ENCODE measurements at regions not wholly inside any gene's neighbourhood (a gene's known extent, or its start where the extent isn't known, plus 50 kb on each side); places are given as distances from the start of the nearest gene placed in this dataset.

GRCh38 chr5:160174780-160175437, 54.4 kb upstream of the FABP6 start:
- no peaks in the 10 kb centered on the region for H4K20me1 ChIP-seq (replicated peaks; ENCODE audit: insufficient read depth)
- H3K4me2 ChIP-seq: no peak overlapping the region
- no peaks in the 10 kb centered on the region for H3K9me2 ChIP-seq (ENCODE audit: insufficient read depth)
- no peak for ATAC-seq
- H3K9me3 Mint-ChIP-seq: no peaks in the 10 kb centered on the region
- H3K4me1 ChIP-seq (ENCODE audit: insufficient read depth): peaks cover 19% of the 10 kb centered on the region
- H3K4me3 ChIP-seq: no peak overlapping the region
- H3K27ac ChIP-seq (ENCODE audit: low read depth): no peak overlapping the region; the same call in 1 of the 2 replicates
- TF ChIP-seq POLR2AphosphoS5 (IDR thresholded peaks at IDR 0.05; ENCODE audit: low read depth): no peak
- no peaks in the 10 kb centered on the region; the same call in 2 of the 3 replicates for H3K36me3 Mint-ChIP-seq (ENCODE audit: low read depth)
- H3K36me3 ChIP-seq (ENCODE audit: insufficient read depth): no peaks in the 10 kb centered on the region
- no peak for DNase-seq (ENCODE audit: low spot score)
- H3K4me3 Mint-ChIP-seq: no peak overlapping the region
- H3K79me2 ChIP-seq (replicated peaks; ENCODE audit: insufficient read depth): no peaks in the 10 kb centered on the region
- no peaks in the 10 kb centered on the region for H3F3A ChIP-seq (replicated peaks; ENCODE audit: low read depth)
- peaks cover 37% of the 10 kb centered on the region for H3K4me1 Mint-ChIP-seq
- H2AFZ ChIP-seq: no peak overlapping the region
- H3K27me3 Mint-ChIP-seq (ENCODE audit: insufficient read depth, low read depth, poor library complexity): peaks cover 9% of the 10 kb centered on the region
- H3K27ac Mint-ChIP-seq: no peak overlapping the region
- H3K27me3 ChIP-seq (ENCODE audit: insufficient read depth): no peaks in the 10 kb centered on the region

DNA sequence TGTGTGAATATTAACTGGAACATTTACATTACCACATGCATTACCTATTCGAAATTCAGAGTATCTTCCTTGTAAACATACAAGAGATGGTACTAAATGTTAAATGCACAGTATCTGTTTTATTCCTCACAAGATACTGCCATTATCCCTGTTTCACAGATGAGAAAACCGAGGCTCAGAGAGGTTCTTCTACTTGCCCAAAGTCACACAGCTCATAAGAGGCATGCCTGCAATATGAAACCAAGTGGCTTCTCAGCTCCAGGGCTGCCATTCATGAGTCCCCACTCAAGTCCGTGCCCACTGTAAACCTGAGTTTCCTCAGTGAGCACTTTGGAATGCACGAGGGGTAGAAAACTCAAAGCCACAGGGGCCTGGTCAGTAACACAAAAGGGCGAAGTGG, 55.0 kb upstream of the FABP6 start:
- Mint-ChIP-seq H3K27ac (no peak overlapping the region), H3K9me3 (no peaks in the 10 kb centered on the region), H3K4me3 (no peak overlapping the region), H3K36me3 (ENCODE audit: low read depth) (no peaks in the 10 kb centered on the region; the same call in 2 of the 3 replicates), H3K4me1 (peaks cover 42% of the 10 kb centered on the region), H3K27me3 (ENCODE audit: insufficient read depth, low read depth, poor library complexity) (peaks cover 9% of the 10 kb centered on the region)
- H3K27ac ChIP-seq (ENCODE audit: low read depth): no peak overlapping the region
- peaks cover 19% of the 10 kb centered on the region for H3K4me1 ChIP-seq (ENCODE audit: insufficient read depth)
- H4K20me1 ChIP-seq (replicated peaks; ENCODE audit: insufficient read depth): no peaks in the 10 kb centered on the region
- no peak for TF ChIP-seq EZH2 (IDR thresholded peaks at IDR 0.05; ENCODE audit: low read depth, unreplicated experiment)
- no peak overlapping the region for H3K4me2 ChIP-seq
- no peaks in the 10 kb centered on the region for H3K9me2 ChIP-seq (ENCODE audit: insufficient read depth)
- no peaks in the 10 kb centered on the region for H3K27me3 ChIP-seq (ENCODE audit: insufficient read depth)
- no peaks in the 10 kb centered on the region for H3K79me2 ChIP-seq (replicated peaks; ENCODE audit: insufficient read depth)
- ATAC-seq (no peak), DNase-seq (ENCODE audit: low spot score) (no peak)
- no peaks in the 10 kb centered on the region for H3F3A ChIP-seq (replicated peaks; ENCODE audit: low read depth)
- H3K36me3 ChIP-seq (ENCODE audit: insufficient read depth): no peaks in the 10 kb centered on the region
- H2AFZ ChIP-seq: no peak overlapping the region
- no peak overlapping the region for H3K4me3 ChIP-seq

DNA sequence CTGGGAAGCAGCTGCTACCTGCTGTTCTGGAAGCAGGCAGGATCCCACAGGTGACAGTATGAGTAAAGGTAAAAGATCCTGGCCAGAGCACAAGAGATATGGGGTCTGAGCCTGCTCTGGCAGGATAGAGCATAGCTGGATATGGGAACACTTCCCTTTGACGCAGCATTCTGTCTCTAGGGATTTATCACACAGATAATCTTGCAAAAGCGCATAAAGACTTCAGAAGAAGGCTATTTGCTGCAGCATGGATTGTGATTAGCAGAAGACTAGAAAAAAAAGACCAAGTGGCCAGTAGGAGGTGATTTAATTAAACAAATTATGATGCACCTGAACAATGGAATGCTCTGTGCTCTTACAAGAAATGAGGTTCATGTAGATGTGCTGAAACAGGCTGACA, 52.4 kb upstream of the PWWP2A start:
- Histone ChIP-seq H3K79me2 (replicated peaks; ENCODE audit: insufficient read depth) (no peaks in the 10 kb centered on the region), H3K4me3 (no peak overlapping the region), H3K4me1 (ENCODE audit: insufficient read depth) (peaks cover 27% of the 10 kb centered on the region), H2AFZ (peak overlapping the region; percentile 40; the same call in 1 of the 2 replicates), H3K27me3 (ENCODE audit: insufficient read depth) (no peaks in the 10 kb centered on the region), H3K36me3 (ENCODE audit: insufficient read depth) (no peaks in the 10 kb centered on the region), H3K4me2 (no peak overlapping the region), H3K9me2 (ENCODE audit: insufficient read depth) (no peaks in the 10 kb centered on the region), H3K27ac (ENCODE audit: low read depth) (no peak overlapping the region), H4K20me1 (replicated peaks; ENCODE audit: insufficient read depth) (no peaks in the 10 kb centered on the region), H3F3A (replicated peaks; ENCODE audit: low read depth) (peaks cover 10% of the 10 kb centered on the region; the same call in 1 of the 2 replicates)
- no peaks in the 10 kb centered on the region; the same call in 2 of the 3 replicates for H3K36me3 Mint-ChIP-seq (ENCODE audit: low read depth)
- peaks cover 55% of the 10 kb centered on the region for H3K4me1 Mint-ChIP-seq
- peak overlapping the region; percentile 11; the same call in 1 of the 2 replicates for H3K27ac Mint-ChIP-seq
- no peak overlapping the region for H3K4me3 Mint-ChIP-seq
- no peaks in the 10 kb centered on the region for H3K9me3 Mint-ChIP-seq
- ATAC-seq: peak; percentile 12
- peaks cover 5% of the 10 kb centered on the region for H3K27me3 Mint-ChIP-seq (ENCODE audit: insufficient read depth, low read depth, poor library complexity)
- no peak for DNase-seq (ENCODE audit: low spot score)
- TF ChIP-seq ETS1 (IDR thresholded peaks at IDR 0.05) (no peak), CREB1 (CRISPR knock-in tag; IDR thresholded peaks at IDR 0.05; ENCODE audit: low read depth) (no peak), CTCF (conservative IDR thresholded peaks at IDR 0.05; ENCODE audit: low read depth in 2 of 2) (no peak), ZNF114 (CRISPR knock-in tag; IDR thresholded peaks at IDR 0.05) (no peak)
- TF ChIP-seq, protein P1, sequence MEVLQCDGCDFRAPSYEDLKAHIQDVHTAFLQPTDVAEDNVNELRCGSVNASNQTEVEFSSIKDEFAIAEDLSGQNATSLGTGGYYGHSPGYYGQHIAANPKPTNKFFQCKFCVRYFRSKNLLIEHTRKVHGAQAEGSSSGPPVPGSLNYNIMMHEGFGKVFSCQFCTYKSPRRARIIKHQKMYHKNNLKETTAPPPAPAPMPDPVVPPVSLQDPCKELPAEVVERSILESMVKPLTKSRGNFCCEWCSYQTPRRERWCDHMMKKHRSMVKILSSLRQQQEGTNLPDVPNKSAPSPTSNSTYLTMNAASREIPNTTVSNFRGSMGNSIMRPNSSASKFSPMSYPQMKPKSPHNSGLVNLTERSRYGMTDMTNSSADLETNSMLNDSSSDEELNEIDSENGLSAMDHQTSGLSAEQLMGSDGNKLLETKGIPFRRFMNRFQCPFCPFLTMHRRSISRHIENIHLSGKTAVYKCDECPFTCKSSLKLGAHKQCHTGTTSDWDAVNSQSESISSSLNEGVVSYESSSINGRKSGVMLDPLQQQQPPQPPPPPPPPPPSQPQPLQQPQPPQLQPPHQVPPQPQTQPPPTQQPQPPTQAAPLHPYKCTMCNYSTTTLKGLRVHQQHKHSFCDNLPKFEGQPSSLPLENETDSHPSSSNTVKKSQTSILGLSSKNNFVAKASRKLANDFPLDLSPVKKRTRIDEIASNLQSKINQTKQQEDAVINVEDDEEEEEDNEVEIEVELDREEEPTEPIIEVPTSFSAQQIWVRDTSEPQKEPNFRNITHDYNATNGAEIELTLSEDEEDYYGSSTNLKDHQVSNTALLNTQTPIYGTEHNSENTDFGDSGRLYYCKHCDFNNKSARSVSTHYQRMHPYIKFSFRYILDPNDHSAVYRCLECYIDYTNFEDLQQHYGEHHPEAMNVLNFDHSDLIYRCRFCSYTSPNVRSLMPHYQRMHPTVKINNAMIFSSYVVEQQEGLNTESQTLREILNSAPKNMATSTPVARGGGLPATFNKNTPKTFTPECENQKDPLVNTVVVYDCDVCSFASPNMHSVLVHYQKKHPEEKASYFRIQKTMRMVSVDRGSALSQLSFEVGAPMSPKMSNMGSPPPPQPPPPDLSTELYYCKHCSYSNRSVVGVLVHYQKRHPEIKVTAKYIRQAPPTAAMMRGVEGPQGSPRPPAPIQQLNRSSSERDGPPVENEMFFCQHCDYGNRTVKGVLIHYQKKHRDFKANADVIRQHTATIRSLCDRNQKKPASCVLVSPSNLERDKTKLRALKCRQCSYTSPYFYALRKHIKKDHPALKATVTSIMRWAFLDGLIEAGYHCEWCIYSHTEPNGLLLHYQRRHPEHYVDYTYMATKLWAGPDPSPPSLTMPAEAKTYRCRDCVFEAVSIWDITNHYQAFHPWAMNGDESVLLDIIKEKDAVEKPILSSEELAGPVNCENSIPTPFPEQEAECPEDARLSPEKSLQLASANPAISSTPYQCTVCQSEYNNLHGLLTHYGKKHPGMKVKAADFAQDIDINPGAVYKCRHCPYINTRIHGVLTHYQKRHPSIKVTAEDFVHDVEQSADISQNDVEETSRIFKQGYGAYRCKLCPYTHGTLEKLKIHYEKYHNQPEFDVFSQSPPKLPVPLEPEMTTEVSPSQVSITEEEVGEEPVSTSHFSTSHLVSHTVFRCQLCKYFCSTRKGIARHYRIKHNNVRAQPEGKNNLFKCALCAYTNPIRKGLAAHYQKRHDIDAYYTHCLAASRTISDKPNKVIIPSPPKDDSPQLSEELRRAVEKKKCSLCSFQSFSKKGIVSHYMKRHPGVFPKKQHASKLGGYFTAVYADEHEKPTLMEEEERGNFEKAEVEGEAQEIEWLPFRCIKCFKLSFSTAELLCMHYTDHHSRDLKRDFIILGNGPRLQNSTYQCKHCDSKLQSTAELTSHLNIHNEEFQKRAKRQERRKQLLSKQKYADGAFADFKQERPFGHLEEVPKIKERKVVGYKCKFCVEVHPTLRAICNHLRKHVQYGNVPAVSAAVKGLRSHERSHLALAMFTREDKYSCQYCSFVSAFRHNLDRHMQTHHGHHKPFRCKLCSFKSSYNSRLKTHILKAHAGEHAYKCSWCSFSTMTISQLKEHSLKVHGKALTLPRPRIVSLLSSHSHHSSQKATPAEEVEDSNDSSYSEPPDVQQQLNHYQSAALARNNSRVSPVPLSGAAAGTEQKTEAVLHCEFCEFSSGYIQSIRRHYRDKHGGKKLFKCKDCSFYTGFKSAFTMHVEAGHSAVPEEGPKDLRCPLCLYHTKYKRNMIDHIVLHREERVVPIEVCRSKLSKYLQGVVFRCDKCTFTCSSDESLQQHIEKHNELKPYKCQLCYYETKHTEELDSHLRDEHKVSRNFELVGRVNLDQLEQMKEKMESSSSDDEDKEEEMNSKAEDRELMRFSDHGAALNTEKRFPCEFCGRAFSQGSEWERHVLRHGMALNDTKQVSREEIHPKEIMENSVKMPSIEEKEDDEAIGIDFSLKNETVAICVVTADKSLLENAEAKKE (CRISPR knock-in tag; IDR thresholded peaks at IDR 0.05): no peak
